ENCODE measurements at regions not wholly inside any gene's neighbourhood (a gene's known extent, or its start where the extent isn't known, plus 50 kb on each side); places are given as distances from the start of the nearest gene placed in this dataset.

- TF ChIP-seq CTCF (IDR thresholded peaks at IDR 0.05) (peak; percentile 82 to 93 (median 88)), EP300 (IDR thresholded peaks at IDR 0.05; ENCODE audit: low read depth) (no peak), POLR2A (IDR thresholded peaks at IDR 0.05) (no peak), POLR2AphosphoS5 (IDR thresholded peaks at IDR 0.05) (no peak)
These were observed 56.6 kb upstream of the CCN6 start for GRCh38 chr6:111997078-111997852.

Data from transverse colon (tissue), 4 donors.